ENCODE measurements at regions not wholly inside any gene's neighbourhood (a gene's known extent, or its start where the extent isn't known, plus 50 kb on each side); places are given as distances from the start of the nearest gene placed in this dataset.

- H3K27me3 Mint-ChIP-seq (ENCODE audit: low read depth in 2 of 2): no peaks in the 10 kb centered on the region
- DNase-seq (no peak), ATAC-seq (no peak)
- H3K4me3 Mint-ChIP-seq: no peak overlapping the region
- WGBS (ENCODE audit: insufficient coverage): no CpG with 5 or more reads among the region's 1 CpG
- Histone ChIP-seq H3K4me3 (ENCODE audit: low read length) (no peak overlapping the region), H3K36me3 (ENCODE audit: control insufficient read depth, insufficient read depth, low read length) (no peaks in the 10 kb centered on the region), H3K9me3 (ENCODE audit: control insufficient read depth, insufficient read depth, low read length) (no peaks in the 10 kb centered on the region), H3K27ac (ENCODE audit: low read length) (no peak overlapping the region), H3K4me1 (ENCODE audit: control insufficient read depth, insufficient read depth, low read length) (no peaks in the 10 kb centered on the region), H3K27me3 (ENCODE audit: control insufficient read depth, insufficient read depth, low read length) (no peaks in the 10 kb centered on the region)
- no peaks in the 10 kb centered on the region for H3K4me1 Mint-ChIP-seq
- intact Hi-C loops (cut with micrococcal nuclease): no loop called here
- no peak overlapping the region for H3K27ac Mint-ChIP-seq
- no peaks in the 10 kb centered on the region for H3K9me3 Mint-ChIP-seq
- H3K36me3 Mint-ChIP-seq: no peaks in the 10 kb centered on the region
- TF ChIP-seq CTCF (IDR thresholded peaks at IDR 0.05): no peak
These were observed 350.9 kb upstream of the PCSK5 start for GRCh38 chr9:75539523-75539922.

DNA sequence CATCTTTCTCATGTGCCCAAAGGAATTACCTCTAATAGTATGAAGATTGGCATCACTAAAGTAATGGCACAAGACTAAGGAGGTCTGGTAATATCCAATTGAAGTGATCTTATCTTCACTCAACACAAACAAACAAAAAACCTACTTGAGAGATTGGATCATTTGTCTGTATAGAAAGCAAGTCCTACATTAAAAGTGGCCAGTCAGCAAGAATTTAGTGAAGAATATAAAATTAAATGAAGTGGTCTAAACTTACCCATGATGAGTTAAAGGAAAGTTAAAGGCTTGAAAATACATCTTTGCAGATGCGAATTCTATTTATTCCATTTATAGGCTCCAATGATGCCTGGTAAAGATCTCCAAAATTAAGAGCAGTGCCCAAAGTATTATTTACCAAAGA is 350.3 kb upstream of the PCSK5 start:
- TF ChIP-seq CTCF (IDR thresholded peaks at IDR 0.05): no peak
- ATAC-seq: no peak
- intact Hi-C loops (cut with micrococcal nuclease): no loop called here

GRCh38 chr9:75541734-75542133 is 348.7 kb upstream of the PCSK5 start:
- H3K36me3 Mint-ChIP-seq: no peaks in the 10 kb centered on the region
- WGBS (ENCODE audit: insufficient coverage): 100% methylated on average over 1 of the region's 1 CpG
- H3K9me3 Mint-ChIP-seq: peaks cover 2 to 3% of the 10 kb centered on the region in 2 donors
- DNase-seq (no peak), ATAC-seq (no peak)
- intact Hi-C loops (cut with micrococcal nuclease): no loop called here
- no peaks in the 10 kb centered on the region for H3K4me1 Mint-ChIP-seq
- no peaks in the 10 kb centered on the region for H3K27me3 ChIP-seq (ENCODE audit: control insufficient read depth, insufficient read depth, low read length)
- no peak overlapping the region for H3K4me3 Mint-ChIP-seq
- H3K4me3 ChIP-seq (ENCODE audit: low read length): no peak overlapping the region
- H3K9me3 ChIP-seq (ENCODE audit: control insufficient read depth, insufficient read depth, low read length): no peaks in the 10 kb centered on the region
- TF ChIP-seq CTCF (IDR thresholded peaks at IDR 0.05): no peak
- no peak overlapping the region for H3K27ac Mint-ChIP-seq
- H3K27ac ChIP-seq (ENCODE audit: low read length): no peak overlapping the region
- no peaks in the 10 kb centered on the region for H3K27me3 Mint-ChIP-seq (ENCODE audit: low read depth in 2 of 2)
- no peaks in the 10 kb centered on the region for H3K36me3 ChIP-seq (ENCODE audit: control insufficient read depth, insufficient read depth, low read length)
- H3K4me1 ChIP-seq (ENCODE audit: control insufficient read depth, insufficient read depth, low read length): no peaks in the 10 kb centered on the region

More for the DNA sequence above, 350.3 kb upstream of the PCSK5 start:
- Histone ChIP-seq H3K27ac (ENCODE audit: low read length) (no peak overlapping the region), H3K4me3 (ENCODE audit: low read length) (no peak overlapping the region), H3K27me3 (ENCODE audit: control insufficient read depth, insufficient read depth, low read length) (no peaks in the 10 kb centered on the region), H3K9me3 (ENCODE audit: control insufficient read depth, insufficient read depth, low read length) (no peaks in the 10 kb centered on the region), H3K4me1 (ENCODE audit: control insufficient read depth, insufficient read depth, low read length) (no peaks in the 10 kb centered on the region), H3K36me3 (ENCODE audit: control insufficient read depth, insufficient read depth, low read length) (no peaks in the 10 kb centered on the region)
- H3K27me3 Mint-ChIP-seq (ENCODE audit: low read depth in 2 of 2): no peaks in the 10 kb centered on the region
- H3K4me3 Mint-ChIP-seq: no peak overlapping the region
- DNase-seq: no peak
- no peaks in the 10 kb centered on the region for H3K4me1 Mint-ChIP-seq
- no peaks in the 10 kb centered on the region for H3K36me3 Mint-ChIP-seq
- 100% methylated on average over 1 of the region's 1 CpG for WGBS (ENCODE audit: insufficient coverage)
- H3K9me3 Mint-ChIP-seq: no peaks in the 10 kb centered on the region
- no peak overlapping the region for H3K27ac Mint-ChIP-seq

DNA sequence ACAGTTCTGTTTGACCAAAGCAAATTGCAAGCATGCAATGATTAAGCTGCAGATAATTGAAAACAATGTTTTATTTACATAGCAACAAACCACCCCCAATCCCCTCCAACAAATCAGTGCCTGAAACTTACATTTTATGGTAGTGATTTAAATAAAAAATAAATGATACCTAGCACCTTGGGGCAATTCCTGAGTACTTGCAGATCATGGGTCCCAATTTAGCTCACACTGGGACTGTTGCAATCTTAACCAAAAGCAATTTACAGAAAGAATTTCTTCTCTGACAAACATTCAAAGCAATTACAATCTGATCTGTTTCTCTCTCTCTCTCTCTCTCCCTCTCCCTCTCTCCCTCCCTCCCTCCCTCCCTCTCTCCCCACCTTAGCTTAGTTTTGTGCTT is 345.7 kb upstream of the PCSK5 start:
- intact Hi-C loops (cut with micrococcal nuclease): no loop called here
- DNase-seq (no peak), ATAC-seq (no peak)
- H3K27me3 Mint-ChIP-seq (ENCODE audit: low read depth in 2 of 2): no peaks in the 10 kb centered on the region
- no peaks in the 10 kb centered on the region for H3K36me3 ChIP-seq (ENCODE audit: control insufficient read depth, insufficient read depth, low read length)
- H3K36me3 Mint-ChIP-seq: no peaks in the 10 kb centered on the region
- H3K27ac ChIP-seq (ENCODE audit: low read length): no peak overlapping the region
- H3K27ac Mint-ChIP-seq: no peak overlapping the region
- H3K4me3 ChIP-seq (ENCODE audit: low read length): no peak overlapping the region
- no peaks in the 10 kb centered on the region for H3K4me1 ChIP-seq (ENCODE audit: control insufficient read depth, insufficient read depth, low read length)
- peaks cover 2 to 3% of the 10 kb centered on the region in 2 donors for H3K9me3 Mint-ChIP-seq
- no peaks in the 10 kb centered on the region for H3K4me1 Mint-ChIP-seq
- H3K4me3 Mint-ChIP-seq: no peak overlapping the region
- H3K27me3 ChIP-seq (ENCODE audit: control insufficient read depth, insufficient read depth, low read length): no peaks in the 10 kb centered on the region
- H3K9me3 ChIP-seq (ENCODE audit: control insufficient read depth, insufficient read depth, low read length): no peaks in the 10 kb centered on the region
- no peak for TF ChIP-seq CTCF (IDR thresholded peaks at IDR 0.05)

Measured in natural killer cell (primary cell).